HepG2 (cell line): ENCODE measurements at regions not wholly inside any gene's neighbourhood (a gene's known extent, or its start where the extent isn't known, plus 50 kb on each side); places are given as distances from the start of the nearest gene placed in this dataset.

ENCODE experiments used
- ATAC-seq: fragments of 200-7000 bp; cut with Tn5 transposase; 3 replicates; pipeline ENCODE4 v1.9.1; 2020; ENCODE audit warnings: mild to moderate bottlenecking, moderate library complexity
- BruUV-seq: library from RNA; stranded (reverse); fragments of 400-500 nt; replicated peaks from 2 replicates; lab custom pipeline; 2021; lab: Mats Ljungman, UMichigan
- CTCF ChIA-PET: fragments of 300-600 bp; formaldehyde crosslinking; extraction: SDS; loops from one replicate; lab custom pipeline; 2021; ENCODE audit warnings: low total read pairs, inconsistent platforms, low intra/inter-chr PET ratio; lab: Yijun Ruan, JAX
- POLR2A ChIA-PET: fragments of 350-600 bp; sonication (Branson Sonifier 250); formaldehyde crosslinking; loops from one replicate; lab custom pipeline; 2020; ENCODE audit warnings: antibody characterized with exemption, inconsistent platforms; lab: Yijun Ruan, JAX
- DNase-seq: peaks from one replicate; pipeline ENCODE4 v3.0.0-alpha.2; 2015; ENCODE audit warnings: low spot score
- FAIRE-seq: peaks from 3 replicates; lab custom pipeline; 2011; peaks lifted over from hg19 to GRCh38; lab: Jason Lieb, UNC
- H2AFZ ChIP-seq: one replicate; pipeline ENCODE4 v1.6.1; 2011; ENCODE audit warnings: low read length, inconsistent platforms
- H3K27ac ChIP-seq: fragments of 300-600 bp; 3 replicates; pipeline ENCODE4 v1.8.0; 2011; ENCODE audit warnings: mixed run types, mild to moderate bottlenecking, mixed read lengths, low read length, inconsistent platforms; ENCODE audit not compliant: insufficient read depth; ENCODE audit errors: extremely low read length
- H3K27me3 ChIP-seq, 2 experiments: fragments of 200-600 bp in 1 of 2; 2 replicates in 1 of 2; 3 replicates in 1 of 2; pipeline versions ENCODE4 v1.6.0 to v1.8.0; 2011; ENCODE audit warnings: low read length in 2 of 2, mild to moderate bottlenecking in 2 of 2, moderate library complexity in 2 of 2, inconsistent platforms in 1 of 2; ENCODE audit not compliant: insufficient read depth in 2 of 2, control insufficient read depth in 1 of 2
- H3K36me3 ChIP-seq, 2 experiments: fragments of 200-600 bp in 1 of 2; replicated peaks in 1 of 2; 2 replicates in 1 of 2; 3 replicates in 1 of 2; pipeline versions ENCODE4 v1.5.1 to v1.8.0; 2011; ENCODE audit warnings: low read length in 2 of 2, inconsistent platforms in 1 of 2; ENCODE audit not compliant: insufficient read depth in 2 of 2, control insufficient read depth in 1 of 2
- H3K4me1 ChIP-seq: 2 replicates; pipeline ENCODE4 v1.5.1; 2012; ENCODE audit warnings: low read length, inconsistent platforms; ENCODE audit not compliant: insufficient read depth
- H3K4me2 ChIP-seq: 2 replicates; pipeline ENCODE4 v1.6.0; 2011; ENCODE audit warnings: low read depth, low read length, inconsistent platforms
- H3K4me3 ChIP-seq, 3 experiments: fragments of 200-600 bp in 1 of 3; sonication (generic), shearing (Covaris generic) in 1 of 3; replicated peaks in 1 of 3; 2 replicates each; pipeline ENCODE4 v1.5.1; 2011 to 2016; ENCODE audit warnings: low read length in 3 of 3, inconsistent platforms in 2 of 3, low read depth in 2 of 3, mild to moderate bottlenecking in 2 of 3, control low read depth in 1 of 3, mixed read lengths in 1 of 3; ENCODE audit not compliant: insufficient read depth in 1 of 3
- H3K79me2 ChIP-seq: one replicate; pipeline ENCODE4 v1.6.1; 2011; ENCODE audit warnings: low read length, inconsistent platforms; ENCODE audit not compliant: insufficient read depth
- H3K9ac ChIP-seq: 2 replicates; pipeline ENCODE4 v1.6.0; 2011; ENCODE audit warnings: mild to moderate bottlenecking, low read depth, low read length, inconsistent platforms; ENCODE audit not compliant: insufficient read depth
- H3K9me3 ChIP-seq: 2 replicates; pipeline ENCODE4 v1.5.1; 2012; ENCODE audit warnings: mild to moderate bottlenecking, low read length
- H4K20me1 ChIP-seq: 2 replicates; pipeline ENCODE4 v1.6.0; 2011; ENCODE audit warnings: inconsistent platforms, mild to moderate bottlenecking, low read length, moderate library complexity; ENCODE audit not compliant: insufficient read depth
- ARID5B ChIP-seq: IDR thresholded peaks from 2 replicates; pipeline ENCODE4 v1.4.0; 2020; ENCODE audit warnings: mild to moderate bottlenecking, missing genetic modification reagents
- CEBPG ChIP-seq: IDR thresholded peaks from 2 replicates; pipeline ENCODE4 v1.6.1; 2016
- DRAP1 ChIP-seq: IDR thresholded peaks from 2 replicates; pipeline ENCODE4 v1.6.1; 2016; ENCODE audit warnings: missing genetic modification reagents, missing compliant biosample characterization
- KDM3A ChIP-seq: IDR thresholded peaks from 2 replicates; pipeline ENCODE4 v1.6.1; 2018; ENCODE audit warnings: low read depth, missing compliant biosample characterization
- KLF15 ChIP-seq: sonication (generic); formaldehyde crosslinking; IDR thresholded peaks from 2 replicates; pipeline ENCODE4 v1.8.1; 2023; ENCODE audit warnings: borderline replicate concordance, mild to moderate bottlenecking, inconsistent platforms, missing genetic modification reagents, mixed read lengths
- MIER3 ChIP-seq: IDR thresholded peaks from 2 replicates; pipeline ENCODE4 v1.6.1; 2016; ENCODE audit warnings: missing compliant biosample characterization, borderline replicate concordance
- NCOR1 ChIP-seq: fragments of 200-600 bp; sonication (generic); IDR thresholded peaks from 2 replicates; pipeline ENCODE4 v1.7.0; 2017; ENCODE audit warnings: antibody characterized with exemption, low read length, borderline replicate concordance
- NR2F2 ChIP-seq: IDR thresholded peaks from 2 replicates; pipeline ENCODE4 v1.6.1; 2012; ENCODE audit warnings: low read depth, inconsistent platforms, borderline replicate concordance
- NRL ChIP-seq: sonication (generic); formaldehyde crosslinking; IDR thresholded peaks from 2 replicates; pipeline ENCODE4 v1.5.0; 2020; ENCODE audit warnings: missing genetic modification reagents, mild to moderate bottlenecking, moderate library complexity, borderline replicate concordance
- RAD51 ChIP-seq: fragments of 450-650 bp; IDR thresholded peaks from 2 replicates; pipeline ENCODE4 v1.6.1; 2016; ENCODE audit warnings: borderline replicate concordance
- RERE ChIP-seq: IDR thresholded peaks from 2 replicates; pipeline ENCODE4 v1.6.1; 2016; ENCODE audit warnings: low read depth, missing genetic modification reagents, missing compliant biosample characterization
- STAG1 ChIP-seq: sonication (generic); formaldehyde crosslinking; IDR thresholded peaks from 2 replicates; pipeline ENCODE4 v1.4.0; 2020; ENCODE audit warnings: missing genetic modification reagents
- ZMAT3 ChIP-seq: sonication (generic); formaldehyde crosslinking; conservative IDR thresholded peaks from 2 replicates; pipeline ENCODE4 v1.7.0; 2021; ENCODE audit warnings: missing genetic modification reagents
- ZNF138 ChIP-seq: sonication (generic); formaldehyde crosslinking; IDR thresholded peaks from 2 replicates; pipeline ENCODE4 v1.5.0; 2020; ENCODE audit warnings: mild to moderate bottlenecking, low read depth, missing genetic modification reagents
- ZNF33B ChIP-seq: sonication (generic); formaldehyde crosslinking; IDR thresholded peaks from 2 replicates; pipeline ENCODE4 v1.5.1; 2020; ENCODE audit warnings: mild to moderate bottlenecking, missing genetic modification reagents
- ZNF563 ChIP-seq: sonication (generic); formaldehyde crosslinking; IDR thresholded peaks from 2 replicates; pipeline ENCODE4 v1.8.0; 2022; ENCODE audit warnings: mild to moderate bottlenecking, moderate library complexity, missing genetic modification reagents
- ZNF678 ChIP-seq: sonication (generic); formaldehyde crosslinking; IDR thresholded peaks from 2 replicates; pipeline ENCODE4 v1.4.0; 2020; ENCODE audit warnings: mild to moderate bottlenecking, missing genetic modification reagents
- WGBS: methylation state at CpG from one replicate; pipeline ENCODE4 v1.1.6; 2017; ENCODE audit warnings: low lambda C conversion rate; 5-methylcytosine and 5-hydroxymethylcytosine counted together
- in situ Hi-C: cut with HindIII; loops from 2 replicates; pipeline ENCODE4 v1.10.0; 2017; ENCODE audit warnings: low pct_unique_long_range_greater_than_20kb; ENCODE audit not compliant: extremely low pct_ligation_motif_present
- intact Hi-C: fragments of 100-400 bp; cut with micrococcal nuclease; formaldehyde crosslinking; loops from one replicate; pipeline ENCODE4 v1.10.0; 2022; ENCODE audit not compliant: unreplicated experiment

GRCh38 chrX:43456906-43457305 lies 199.2 kb upstream of the MAOA start:
- no peak overlapping the region for H3K4me2 ChIP-seq
- ChIA-PET POLR2A (no interaction called here), CTCF (no interaction called here)
- no peaks in the 10 kb centered on the region for H3K4me1 ChIP-seq
- H3K27me3 ChIP-seq: no peaks in the 10 kb centered on the region
- ATAC-seq (no peak), FAIRE-seq (no peak), DNase-seq (no peak)
- H3K27ac ChIP-seq: no peak overlapping the region
- 11% methylated on average over 2 of the region's 2 CpGs for WGBS
- H3K79me2 ChIP-seq: no peaks in the 10 kb centered on the region
- intact Hi-C loops: no loop called here
- 0 out of 2 replicates have a peak, but pooled peaks cover 9% of the 10 kb centered on the region for H3K9me3 ChIP-seq
- H2AFZ ChIP-seq: no peak overlapping the region
- no TSS peak for BruUV-seq
- H4K20me1 ChIP-seq: no peaks in the 10 kb centered on the region
- H3K4me3 ChIP-seq: no peak overlapping the region
- in situ Hi-C loops: no loop called here
- no peaks in the 10 kb centered on the region for H3K36me3 ChIP-seq
- TF ChIP-seq NR2F2: no peak
- no peak for TF ChIP-seq ARID5B (CRISPR knock-in tag)
- no peak for TF ChIP-seq STAG1
- TF ChIP-seq DRAP1: no peak
- TF ChIP-seq KLF15 (CRISPR knock-in tag): no peak
- TF ChIP-seq CEBPG (CRISPR knock-in tag): no peak
- TF ChIP-seq MIER3 (CRISPR knock-in tag): no peak
- no peak for TF ChIP-seq NCOR1
- no peak for TF ChIP-seq ZNF33B (CRISPR knock-in tag)
- TF ChIP-seq RERE (CRISPR knock-in tag): no peak
- no peak for TF ChIP-seq ZNF678 (CRISPR knock-in tag)
- no peak for TF ChIP-seq ZNF563 (CRISPR knock-in tag)
- TF ChIP-seq KDM3A (CRISPR knock-in tag): no peak
- TF ChIP-seq ZMAT3: no peak
- TF ChIP-seq NRL (CRISPR knock-in tag): no peak
- TF ChIP-seq RAD51: no peak
- TF ChIP-seq ZNF138 (CRISPR knock-in tag): no peak
- no peak overlapping the region for H3K9ac ChIP-seq
